Activated effector memory CD4-positive, alpha-beta T cell treated with Interleukin-2 at 50 U/mL for 16 hours (primary cell): ENCODE measurements at regions not wholly inside any gene's neighbourhood (a gene's known extent, or its start where the extent isn't known, plus 50 kb on each side); places are given as distances from the start of the nearest gene placed in this dataset.

Source experiments
- DNase-seq: peaks from one replicate; pipeline ENCODE4 v3.0.0-alpha.2; 2020

DNA sequence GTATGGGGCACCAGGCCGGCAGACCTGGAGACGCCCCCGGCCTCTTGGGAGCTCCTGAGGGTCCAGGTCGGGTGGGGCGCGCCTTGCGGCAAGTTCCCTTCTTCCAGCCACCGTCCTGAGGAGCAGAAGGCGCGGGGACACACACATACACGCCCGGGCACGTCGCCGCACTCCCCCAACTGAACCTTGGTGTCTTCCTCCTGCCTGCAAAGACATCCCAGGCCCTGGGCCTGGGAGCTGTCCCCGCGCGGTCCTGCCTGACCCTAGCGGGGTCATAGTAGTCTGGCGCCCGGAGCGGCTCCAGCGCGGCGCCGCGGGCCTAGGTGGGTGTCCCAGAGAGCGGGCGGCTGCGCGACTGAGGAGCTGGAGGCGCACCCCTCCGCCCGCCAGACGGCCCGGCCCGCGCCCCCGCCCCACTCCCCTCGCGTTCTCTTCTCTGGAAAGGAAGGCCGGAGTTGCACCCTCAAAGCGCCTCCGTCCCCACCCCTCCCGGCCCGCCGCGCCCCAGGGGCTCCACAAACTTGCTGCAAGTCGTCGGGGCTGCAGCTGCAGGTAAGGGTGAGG is 185.9 kb upstream of the LINGO1 start:
- DNase-seq = no peak

GRCh38 chr15:77817434-77817833 is 184.7 kb upstream of the LINGO1 start:
- DNase-seq = no peak

GRCh38 chr15:77816983-77817382 is 184.3 kb upstream of the LINGO1 start:
- no peak for DNase-seq

GRCh38 chr15:77815015-77815414 is 182.3 kb upstream of the LINGO1 start:
- DNase-seq = no peak

GRCh38 chr15:77812664-77813063 is 180.0 kb upstream of the LINGO1 start:
- no peak for DNase-seq

DNA sequence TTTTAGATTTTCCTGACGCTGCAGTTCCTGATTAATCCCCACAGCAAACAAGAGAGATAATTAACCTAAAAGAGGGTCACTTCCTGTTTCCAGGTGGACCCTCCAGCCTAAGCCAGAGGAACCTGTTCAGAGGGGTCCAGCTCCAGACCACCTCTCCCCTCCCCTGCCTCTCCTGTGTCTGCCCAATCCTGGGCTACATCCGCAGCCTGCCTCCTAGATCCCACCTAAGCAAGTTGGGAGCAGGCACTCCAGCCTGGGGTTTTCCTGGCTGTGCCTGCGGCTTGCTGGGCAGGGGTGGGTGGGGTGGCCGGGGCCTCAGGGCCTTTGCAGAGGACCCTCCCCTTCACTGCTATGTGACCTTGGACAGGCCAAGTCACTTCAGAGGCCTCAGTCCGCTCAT is 178.6 kb upstream of the LINGO1 start:
- no peak for DNase-seq

GRCh38 chr15:77810130-77810571 is 177.4 kb upstream of the LINGO1 start:
- no peak for DNase-seq

GRCh38 chr15:77808581-77809177 is 176.0 kb upstream of the LINGO1 start:
- no peak for DNase-seq

GRCh38 chr15:77808075-77808474 is 175.4 kb upstream of the LINGO1 start:
- no peak for DNase-seq

DNA sequence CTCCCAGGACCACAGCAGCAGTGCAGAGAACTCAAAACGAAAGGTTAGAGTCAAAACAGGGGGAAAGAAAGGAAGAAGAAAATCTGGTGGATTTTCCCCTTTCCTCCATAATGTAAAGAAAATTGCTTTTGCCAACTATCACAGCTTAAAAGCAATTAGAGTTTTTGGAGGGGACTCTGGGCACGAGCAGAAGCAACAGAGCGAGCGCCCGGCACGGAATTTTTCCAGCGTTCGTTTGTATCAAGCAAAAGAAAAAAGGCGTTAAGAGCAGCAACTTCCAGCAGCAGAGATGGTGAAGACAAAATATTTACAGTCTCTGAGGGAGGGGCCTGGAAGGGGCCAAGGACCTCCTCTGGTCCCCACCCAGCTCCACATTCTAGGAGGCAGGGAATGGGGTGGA is 174.9 kb upstream of the LINGO1 start:
- DNase-seq = no peak

- no peak for DNase-seq
Measured at GRCh38 chr15:77807115-77807514, 174.4 kb upstream of the LINGO1 start.

GRCh38 chr15:77804210-77804609 is 171.5 kb upstream of the LINGO1 start:
- DNase-seq = no peak

DNA sequence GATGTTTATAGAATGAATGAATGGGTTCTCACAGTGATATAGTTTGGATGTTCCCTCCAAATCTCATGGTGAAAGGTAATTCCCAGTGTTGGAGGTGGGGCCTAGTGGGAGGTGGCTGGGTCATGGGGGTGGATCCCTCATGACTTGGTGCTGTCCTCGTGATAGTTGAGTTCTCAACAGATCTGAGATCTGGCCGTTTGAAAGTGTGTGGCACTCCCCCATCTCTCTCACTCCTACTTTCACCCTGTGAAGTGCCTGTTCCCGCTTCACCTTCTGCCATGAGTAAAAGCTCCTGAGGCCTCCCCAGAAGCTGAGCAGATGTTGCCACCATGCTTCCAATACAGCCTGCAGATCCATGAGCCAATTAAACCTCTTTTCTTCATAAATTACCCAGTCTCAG is 170.8 kb upstream of the LINGO1 start:
- no peak for DNase-seq

GRCh38 chr15:77800305-77800704 is 167.6 kb upstream of the LINGO1 start:
- DNase-seq = no peak

DNA sequence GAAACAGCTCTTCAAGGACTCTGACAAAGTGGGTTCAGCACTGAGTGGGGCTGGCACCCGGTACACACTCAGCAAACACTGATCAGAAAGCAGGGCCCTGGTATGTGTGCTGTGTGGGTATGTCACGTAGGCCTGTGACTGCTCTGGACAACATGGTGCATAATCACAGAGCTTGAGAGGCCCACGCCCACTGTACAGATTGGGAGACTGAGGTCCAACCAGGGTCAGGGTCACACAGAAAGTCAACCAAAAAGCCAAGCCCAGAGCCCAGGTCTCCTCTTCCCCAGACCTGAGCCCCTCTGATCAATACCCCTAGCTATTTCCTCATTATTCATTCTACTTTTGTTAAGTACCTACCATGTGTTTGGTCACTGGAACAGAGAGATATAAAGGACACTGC is 166.1 kb upstream of the LINGO1 start:
- DNase-seq = no peak

DNA sequence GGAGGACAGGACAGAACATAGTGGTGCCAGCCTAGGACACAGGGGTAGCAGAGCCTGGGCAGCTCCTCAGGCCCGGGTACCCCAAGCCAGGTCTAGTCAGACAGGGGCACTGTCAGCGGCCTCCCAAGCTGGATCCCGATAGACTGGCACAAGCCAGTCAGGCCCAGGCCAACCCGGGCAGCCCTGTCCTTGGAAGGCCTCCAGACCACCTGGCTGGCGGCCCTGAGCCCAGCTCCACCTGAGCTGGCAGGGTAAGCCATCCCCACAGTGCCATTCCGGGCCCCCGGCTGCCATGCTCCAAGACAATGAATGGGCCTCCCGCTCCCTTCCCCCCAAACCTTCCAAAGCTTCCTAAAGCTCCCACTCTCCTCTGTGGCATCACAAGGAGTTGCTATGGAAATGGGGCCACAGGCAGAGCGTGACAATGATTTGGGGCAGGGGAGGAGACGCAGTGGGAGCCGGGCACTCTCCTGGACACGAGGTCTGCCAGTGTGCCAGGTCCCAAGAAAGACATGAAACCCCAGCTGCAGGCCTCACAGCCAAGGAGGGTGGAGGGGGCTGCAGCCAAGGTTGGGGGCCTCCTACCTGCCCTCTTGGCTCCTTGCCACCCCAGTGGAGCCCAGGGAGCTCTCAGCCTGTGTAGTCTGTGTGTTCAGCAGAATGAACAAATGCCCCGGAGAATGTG is 165.6 kb upstream of the LINGO1 start:
- DNase-seq = no peak

DNA sequence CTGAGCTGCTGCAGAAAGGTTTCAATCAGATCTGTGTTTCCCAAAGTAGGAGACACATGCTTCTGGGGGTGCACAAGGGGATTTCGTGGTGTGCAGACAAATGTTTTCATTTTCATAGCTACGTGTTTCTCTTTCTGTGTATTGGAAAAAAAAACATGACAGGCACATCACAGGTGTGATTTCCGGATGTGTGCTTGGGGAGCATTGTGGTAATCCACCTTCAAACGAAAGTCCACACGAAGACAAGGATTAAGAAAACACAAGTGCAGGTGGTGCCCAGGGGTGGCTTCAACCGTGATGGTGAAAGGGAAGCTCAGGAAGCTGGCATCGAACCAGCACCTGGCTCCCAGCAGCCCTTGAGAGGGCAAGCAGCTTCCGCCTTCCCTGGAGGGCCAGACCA is 164.6 kb upstream of the LINGO1 start:
- DNase-seq = no peak

DNA sequence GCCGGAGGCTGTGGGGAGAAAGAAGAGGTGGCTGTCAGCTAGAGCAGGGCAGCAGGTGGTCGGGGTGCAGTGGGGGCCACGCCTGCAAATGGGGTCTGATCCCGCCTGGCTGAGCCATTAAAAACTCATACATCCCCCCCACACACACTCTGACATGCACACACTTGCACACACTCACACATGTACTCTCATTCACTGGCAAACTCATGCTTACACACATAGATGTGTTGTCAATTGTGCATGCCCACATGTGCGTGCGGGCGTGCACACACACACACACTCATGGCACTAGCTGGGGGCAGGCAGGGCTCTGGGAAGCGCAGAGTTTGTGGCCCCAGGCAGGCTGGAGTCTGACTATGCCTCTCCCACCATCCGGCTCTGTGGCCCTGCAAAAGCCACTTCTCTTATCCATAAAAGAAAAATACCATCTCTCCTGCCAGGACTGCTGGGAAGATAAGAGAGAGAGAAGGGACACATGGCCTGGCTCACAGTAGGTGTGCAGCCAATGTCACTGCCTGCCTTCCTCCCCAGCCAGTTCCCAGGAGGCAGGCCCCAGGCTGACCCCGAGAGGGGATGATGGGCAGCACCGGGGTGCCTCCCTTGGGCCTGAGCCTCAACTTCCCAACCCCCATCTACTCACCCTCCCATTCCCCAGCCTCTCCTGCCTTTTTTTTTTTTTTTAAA is 163.5 kb upstream of the LINGO1 start:
- no peak for DNase-seq

- DNase-seq = no peak
Measured at GRCh38 chr15:77795446-77795845, 162.7 kb upstream of the LINGO1 start.

- DNase-seq = no peak
Measured at GRCh38 chr15:77791941-77792340, 159.2 kb upstream of the LINGO1 start.

- DNase-seq = no peak
Measured at GRCh38 chr15:77790481-77790880, 157.8 kb upstream of the LINGO1 start.

- DNase-seq = no peak
Measured at GRCh38 chr15:77786956-77787355, 154.2 kb upstream of the LINGO1 start.

DNA sequence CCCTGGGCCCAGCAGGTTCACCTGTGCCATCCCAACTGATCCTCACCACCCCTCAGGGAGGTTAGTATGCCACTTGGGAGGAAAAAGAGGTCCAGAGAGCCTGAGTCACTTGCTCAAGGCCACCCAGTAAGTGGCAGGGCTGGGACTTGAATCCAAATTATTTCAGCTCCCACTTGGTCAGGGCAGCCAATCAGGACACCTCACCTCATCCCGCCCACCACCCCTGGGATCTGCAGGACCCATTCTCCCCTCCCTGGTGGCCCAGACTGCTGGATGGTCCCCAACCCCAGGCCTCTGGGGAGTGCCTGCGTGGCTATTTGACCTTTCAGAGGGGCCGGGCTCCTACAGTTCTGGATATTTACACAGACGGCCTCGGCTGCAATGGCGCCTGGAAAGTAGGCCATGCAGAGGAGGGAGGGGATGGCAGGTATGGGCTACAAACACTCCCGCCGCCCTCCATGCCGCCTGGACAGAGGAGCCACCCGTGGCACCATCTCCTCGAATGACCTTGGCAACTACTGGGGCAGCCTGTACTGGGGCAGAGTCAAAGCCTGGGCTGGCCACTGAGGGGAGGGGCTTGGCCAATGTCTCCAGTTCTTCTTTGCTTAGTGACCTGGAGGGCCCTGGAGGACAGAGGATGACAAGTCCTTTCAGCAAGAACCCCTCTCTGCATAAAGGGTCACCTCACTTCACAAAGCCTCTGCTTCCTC is 153.6 kb upstream of the LINGO1 start:
- DNase-seq = no peak
